ENCODE measurements at regions not wholly inside any gene's neighbourhood (a gene's known extent, or its start where the extent isn't known, plus 50 kb on each side); places are given as distances from the start of the nearest gene placed in this dataset.

DNA sequence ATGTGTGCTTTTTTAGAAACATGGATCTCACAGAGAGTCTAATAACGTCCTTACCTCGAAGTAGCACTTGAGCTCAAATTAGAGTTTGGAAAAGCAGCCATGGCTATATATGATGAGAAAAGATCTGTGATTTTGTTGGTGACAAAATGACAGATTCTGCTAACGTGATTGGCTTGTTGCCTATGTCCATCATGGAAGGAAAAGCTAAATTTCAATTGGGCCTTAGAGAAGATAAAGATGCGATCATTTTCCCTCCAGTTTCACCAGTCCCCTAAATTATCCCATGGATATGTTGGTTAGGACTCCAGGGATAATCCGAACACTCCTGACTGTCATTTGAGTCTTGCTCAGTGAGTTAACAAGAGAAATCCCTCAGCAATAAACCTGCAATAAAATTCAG lies 175.8 kb downstream of the C16orf95 start:
- H3K4me3 ChIP-seq (ENCODE audit: low read depth in 1 of 3, low read length in 3 of 3), result no peak overlapping the region
- no peak overlapping the region for H3K9ac ChIP-seq (ENCODE audit: low read depth in 1 of 2, low read length in 2 of 2)
- no peaks in the 10 kb centered on the region for H3K4me1 ChIP-seq (ENCODE audit: control insufficient read depth in 4 of 4, insufficient read depth in 4 of 4, low read length in 3 of 4)
- no peaks in the 10 kb centered on the region for H3K27me3 ChIP-seq (ENCODE audit: control insufficient read depth in 4 of 4, insufficient read depth in 4 of 4, low read length in 3 of 4)
- peaks cover 0 to 6% (median 2%) of the 10 kb centered on the region in 4 donors for H3K9me3 ChIP-seq (ENCODE audit: control insufficient read depth in 4 of 4, low read length in 3 of 4)
- no peak overlapping the region for H3K27ac ChIP-seq (ENCODE audit: low read depth in 1 of 2, low read length in 2 of 2)
- 63% methylated on average over 5 of the region's 5 CpGs for WGBS
- no peak for DNase-seq (ENCODE audit: low spot score)
- TF ChIP-seq RAD21 (IDR thresholded peaks at IDR 0.05), result no peak
- TF ChIP-seq SP1 (IDR thresholded peaks at IDR 0.05), result no peak
- no peak for TF ChIP-seq FOXA2 (IDR thresholded peaks at IDR 0.05)
- TF ChIP-seq, protein P1, sequence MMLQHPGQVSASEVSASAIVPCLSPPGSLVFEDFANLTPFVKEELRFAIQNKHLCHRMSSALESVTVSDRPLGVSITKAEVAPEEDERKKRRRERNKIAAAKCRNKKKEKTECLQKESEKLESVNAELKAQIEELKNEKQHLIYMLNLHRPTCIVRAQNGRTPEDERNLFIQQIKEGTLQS (IDR thresholded peaks at IDR 0.05), result no peak
- TF ChIP-seq RXRA (IDR thresholded peaks at IDR 0.05), result no peak
- TF ChIP-seq EGR1 (IDR thresholded peaks at IDR 0.05; ENCODE audit: low read depth in 2 of 2), result no peak
- no peak for TF ChIP-seq HNF4G (IDR thresholded peaks at IDR 0.05)
- TF ChIP-seq, protein P2, sequence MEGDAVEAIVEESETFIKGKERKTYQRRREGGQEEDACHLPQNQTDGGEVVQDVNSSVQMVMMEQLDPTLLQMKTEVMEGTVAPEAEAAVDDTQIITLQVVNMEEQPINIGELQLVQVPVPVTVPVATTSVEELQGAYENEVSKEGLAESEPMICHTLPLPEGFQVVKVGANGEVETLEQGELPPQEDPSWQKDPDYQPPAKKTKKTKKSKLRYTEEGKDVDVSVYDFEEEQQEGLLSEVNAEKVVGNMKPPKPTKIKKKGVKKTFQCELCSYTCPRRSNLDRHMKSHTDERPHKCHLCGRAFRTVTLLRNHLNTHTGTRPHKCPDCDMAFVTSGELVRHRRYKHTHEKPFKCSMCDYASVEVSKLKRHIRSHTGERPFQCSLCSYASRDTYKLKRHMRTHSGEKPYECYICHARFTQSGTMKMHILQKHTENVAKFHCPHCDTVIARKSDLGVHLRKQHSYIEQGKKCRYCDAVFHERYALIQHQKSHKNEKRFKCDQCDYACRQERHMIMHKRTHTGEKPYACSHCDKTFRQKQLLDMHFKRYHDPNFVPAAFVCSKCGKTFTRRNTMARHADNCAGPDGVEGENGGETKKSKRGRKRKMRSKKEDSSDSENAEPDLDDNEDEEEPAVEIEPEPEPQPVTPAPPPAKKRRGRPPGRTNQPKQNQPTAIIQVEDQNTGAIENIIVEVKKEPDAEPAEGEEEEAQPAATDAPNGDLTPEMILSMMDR (IDR thresholded peaks at IDR 0.05; ENCODE audit: low read depth, low read length, missing input control), result no peak
- no peak for TF ChIP-seq GABPA (IDR thresholded peaks at IDR 0.05 in 1 of 2, conservative IDR thresholded peaks at IDR 0.05 in 1 of 2)
- TF ChIP-seq YY1 (IDR thresholded peaks at IDR 0.05), result no peak
- TF ChIP-seq TAF1 (conservative IDR thresholded peaks at IDR 0.05), result no peak
- no peak for TF ChIP-seq FOXA1 (IDR thresholded peaks at IDR 0.05)
- TF ChIP-seq, protein P3, sequence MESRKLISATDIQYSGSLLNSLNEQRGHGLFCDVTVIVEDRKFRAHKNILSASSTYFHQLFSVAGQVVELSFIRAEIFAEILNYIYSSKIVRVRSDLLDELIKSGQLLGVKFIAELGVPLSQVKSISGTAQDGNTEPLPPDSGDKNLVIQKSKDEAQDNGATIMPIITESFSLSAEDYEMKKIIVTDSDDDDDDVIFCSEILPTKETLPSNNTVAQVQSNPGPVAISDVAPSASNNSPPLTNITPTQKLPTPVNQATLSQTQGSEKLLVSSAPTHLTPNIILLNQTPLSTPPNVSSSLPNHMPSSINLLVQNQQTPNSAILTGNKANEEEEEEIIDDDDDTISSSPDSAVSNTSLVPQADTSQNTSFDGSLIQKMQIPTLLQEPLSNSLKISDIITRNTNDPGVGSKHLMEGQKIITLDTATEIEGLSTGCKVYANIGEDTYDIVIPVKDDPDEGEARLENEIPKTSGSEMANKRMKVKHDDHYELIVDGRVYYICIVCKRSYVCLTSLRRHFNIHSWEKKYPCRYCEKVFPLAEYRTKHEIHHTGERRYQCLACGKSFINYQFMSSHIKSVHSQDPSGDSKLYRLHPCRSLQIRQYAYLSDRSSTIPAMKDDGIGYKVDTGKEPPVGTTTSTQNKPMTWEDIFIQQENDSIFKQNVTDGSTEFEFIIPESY (IDR thresholded peaks at IDR 0.05), result no peak
- TF ChIP-seq HNF4A (conservative IDR thresholded peaks at IDR 0.05), result no peak
- H3K36me3 ChIP-seq (ENCODE audit: control insufficient read depth in 4 of 4, insufficient read depth in 3 of 4, low read depth in 1 of 4, low read length in 3 of 4), result no peaks in the 10 kb centered on the region

DNA sequence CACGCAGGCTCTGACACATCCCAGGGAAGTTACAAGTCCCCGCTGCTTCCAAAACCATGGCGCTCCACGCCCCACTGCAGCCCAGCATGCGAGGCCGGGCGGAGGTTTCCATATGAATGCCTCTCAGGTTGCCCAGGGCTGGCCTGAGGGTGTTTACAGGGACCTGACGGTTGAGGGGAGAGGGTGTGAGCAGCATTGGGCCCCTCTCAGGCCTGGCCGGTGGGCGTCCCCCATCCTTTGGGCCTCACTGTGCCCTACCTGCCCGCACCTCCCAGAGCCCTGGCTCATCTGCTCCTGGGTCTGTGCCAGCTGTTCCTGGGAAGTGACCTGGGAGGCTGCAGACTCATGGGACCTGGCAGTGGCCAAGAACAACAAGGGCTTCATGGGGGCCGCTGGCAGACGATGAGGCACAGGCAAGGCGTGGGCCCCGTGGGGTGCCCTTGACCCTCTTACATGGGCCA lies 173.5 kb downstream of the C16orf95 start:
- H3K9ac ChIP-seq (ENCODE audit: low read depth in 1 of 2, low read length in 2 of 2), result no peak overlapping the region
- TF ChIP-seq, protein P1 (IDR thresholded peaks at IDR 0.05), result no peak
- TF ChIP-seq FOXA2 (IDR thresholded peaks at IDR 0.05) (no peak), GABPA (IDR thresholded peaks at IDR 0.05 in 1 of 2, conservative IDR thresholded peaks at IDR 0.05 in 1 of 2) (no peak), HNF4G (IDR thresholded peaks at IDR 0.05) (no peak), RXRA (IDR thresholded peaks at IDR 0.05) (no peak), NR2F2 (IDR thresholded peaks at IDR 0.05) (no peak), HNF4A (conservative IDR thresholded peaks at IDR 0.05) (no peak), TAF1 (conservative IDR thresholded peaks at IDR 0.05) (no peak), RAD21 (IDR thresholded peaks at IDR 0.05) (no peak), YY1 (IDR thresholded peaks at IDR 0.05) (no peak), EGR1 (IDR thresholded peaks at IDR 0.05; ENCODE audit: low read depth in 2 of 2) (no peak)
- TF ChIP-seq, protein P4, sequence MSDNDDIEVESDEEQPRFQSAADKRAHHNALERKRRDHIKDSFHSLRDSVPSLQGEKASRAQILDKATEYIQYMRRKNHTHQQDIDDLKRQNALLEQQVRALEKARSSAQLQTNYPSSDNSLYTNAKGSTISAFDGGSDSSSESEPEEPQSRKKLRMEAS (IDR thresholded peaks at IDR 0.05), result no peak
- TF ChIP-seq, protein P5, sequence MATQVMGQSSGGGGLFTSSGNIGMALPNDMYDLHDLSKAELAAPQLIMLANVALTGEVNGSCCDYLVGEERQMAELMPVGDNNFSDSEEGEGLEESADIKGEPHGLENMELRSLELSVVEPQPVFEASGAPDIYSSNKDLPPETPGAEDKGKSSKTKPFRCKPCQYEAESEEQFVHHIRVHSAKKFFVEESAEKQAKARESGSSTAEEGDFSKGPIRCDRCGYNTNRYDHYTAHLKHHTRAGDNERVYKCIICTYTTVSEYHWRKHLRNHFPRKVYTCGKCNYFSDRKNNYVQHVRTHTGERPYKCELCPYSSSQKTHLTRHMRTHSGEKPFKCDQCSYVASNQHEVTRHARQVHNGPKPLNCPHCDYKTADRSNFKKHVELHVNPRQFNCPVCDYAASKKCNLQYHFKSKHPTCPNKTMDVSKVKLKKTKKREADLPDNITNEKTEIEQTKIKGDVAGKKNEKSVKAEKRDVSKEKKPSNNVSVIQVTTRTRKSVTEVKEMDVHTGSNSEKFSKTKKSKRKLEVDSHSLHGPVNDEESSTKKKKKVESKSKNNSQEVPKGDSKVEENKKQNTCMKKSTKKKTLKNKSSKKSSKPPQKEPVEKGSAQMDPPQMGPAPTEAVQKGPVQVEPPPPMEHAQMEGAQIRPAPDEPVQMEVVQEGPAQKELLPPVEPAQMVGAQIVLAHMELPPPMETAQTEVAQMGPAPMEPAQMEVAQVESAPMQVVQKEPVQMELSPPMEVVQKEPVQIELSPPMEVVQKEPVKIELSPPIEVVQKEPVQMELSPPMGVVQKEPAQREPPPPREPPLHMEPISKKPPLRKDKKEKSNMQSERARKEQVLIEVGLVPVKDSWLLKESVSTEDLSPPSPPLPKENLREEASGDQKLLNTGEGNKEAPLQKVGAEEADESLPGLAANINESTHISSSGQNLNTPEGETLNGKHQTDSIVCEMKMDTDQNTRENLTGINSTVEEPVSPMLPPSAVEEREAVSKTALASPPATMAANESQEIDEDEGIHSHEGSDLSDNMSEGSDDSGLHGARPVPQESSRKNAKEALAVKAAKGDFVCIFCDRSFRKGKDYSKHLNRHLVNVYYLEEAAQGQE (IDR thresholded peaks at IDR 0.05), result no peak
- TF ChIP-seq, protein P3 (IDR thresholded peaks at IDR 0.05), result no peak
- TF ChIP-seq, protein P2 (IDR thresholded peaks at IDR 0.05; ENCODE audit: low read depth, low read length, missing input control), result no peak
- no peak for DNase-seq (ENCODE audit: low spot score)
- peaks cover 0 to 3% (median 0%) of the 10 kb centered on the region in 4 donors for H3K9me3 ChIP-seq (ENCODE audit: control insufficient read depth in 4 of 4, low read length in 3 of 4)
- no peaks in the 10 kb centered on the region for H3K36me3 ChIP-seq (ENCODE audit: control insufficient read depth in 4 of 4, insufficient read depth in 3 of 4, low read depth in 1 of 4, low read length in 3 of 4)
- no peak overlapping the region for H3K27ac ChIP-seq (ENCODE audit: low read depth in 1 of 2, low read length in 2 of 2)
- WGBS, result 89% methylated on average over 15 of the region's 15 CpGs
- no peaks in the 10 kb centered on the region for H3K27me3 ChIP-seq (ENCODE audit: control insufficient read depth in 4 of 4, insufficient read depth in 4 of 4, low read length in 3 of 4)
- no peaks in the 10 kb centered on the region for H3K4me1 ChIP-seq (ENCODE audit: control insufficient read depth in 4 of 4, insufficient read depth in 4 of 4, low read length in 3 of 4)
- no peak overlapping the region for H3K4me3 ChIP-seq (ENCODE audit: low read depth in 1 of 3, low read length in 3 of 3)

Measured in liver (tissue), 8 donors.